HCT116 (cell line): ENCODE measurements at regions not wholly inside any gene's neighbourhood (a gene's known extent, or its start where the extent isn't known, plus 50 kb on each side); places are given as distances from the start of the nearest gene placed in this dataset.

Experiments
- CTCF ChIP-seq, 3 experiments: fragments of 200-600 bp in 1 of 3; sonication (generic) in 1 of 3; IDR thresholded peaks in 2 of 3; conservative IDR thresholded peaks in 1 of 3; 2 replicates each; pipeline ENCODE4 v1.5.1; 2012 to 2017; ENCODE audit warnings: low read depth in 2 of 3, low read length in 2 of 3, antibody characterized with exemption in 1 of 3, borderline replicate concordance in 1 of 3, control low read depth in 1 of 3, mild to moderate bottlenecking in 1 of 3, mixed read lengths in 1 of 3, mixed run types in 1 of 3, moderate library complexity in 1 of 3; ENCODE audit not compliant: insufficient read depth in 1 of 3
- POLR2A ChIP-seq: IDR thresholded peaks from 2 replicates; pipeline ENCODE4 v1.7.0; 2011; ENCODE audit warnings: borderline replicate concordance; ENCODE audit not compliant: insufficient read depth, insufficient read length; ENCODE audit errors: extremely low read depth
- POLR2AphosphoS5 ChIP-seq: IDR thresholded peaks from 2 replicates; pipeline ENCODE4 v1.6.1; 2011; ENCODE audit warnings: mild to moderate bottlenecking, low read depth, low read length, moderate library complexity

DNA sequence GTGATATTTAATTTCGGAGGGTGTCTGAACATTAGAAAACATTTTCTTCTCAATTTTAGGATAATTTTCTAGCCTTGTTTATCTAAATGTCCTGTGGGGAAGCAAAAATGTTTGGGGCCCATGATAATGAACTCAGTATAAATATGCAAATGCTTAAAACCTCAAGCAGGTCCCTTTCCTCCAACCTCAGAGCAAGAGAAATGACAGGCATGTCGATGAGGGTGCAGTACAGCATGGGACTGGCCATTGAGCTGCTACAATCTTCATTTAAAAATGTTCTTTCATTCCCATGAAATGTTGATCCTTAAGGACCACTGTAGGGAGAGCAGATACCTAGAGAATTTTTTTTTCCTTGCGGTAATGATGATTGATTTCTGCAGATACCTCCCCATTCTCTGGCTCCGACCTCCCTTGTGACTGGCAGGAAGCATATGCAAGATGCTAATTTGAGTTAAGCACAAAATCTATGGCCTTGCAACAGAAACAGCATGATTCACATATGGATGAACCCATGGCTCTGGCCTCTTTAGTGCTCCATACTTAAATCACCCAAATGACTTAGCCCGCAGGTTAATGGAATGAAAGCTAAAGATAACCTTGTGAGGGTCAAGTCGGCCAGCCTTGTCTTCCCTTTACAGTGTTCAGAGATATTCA is 243.3 kb downstream of the SOX4 start:
- TF ChIP-seq POLR2A (no peak), POLR2AphosphoS5 (no peak), CTCF (IDR thresholded peaks at IDR 0.05 in 2 of 3, conservative IDR thresholded peaks at IDR 0.05 in 1 of 3; ENCODE audit: borderline replicate concordance in 1 of 3, insufficient read depth in 1 of 3, low read depth in 2 of 3, low read length in 2 of 3) (no peak)
